22Rv1 (cell line): ENCODE measurements at regions not wholly inside any gene's neighbourhood (a gene's known extent, or its start where the extent isn't known, plus 50 kb on each side); places are given as distances from the start of the nearest gene placed in this dataset.

Source experiments
- CTCF ChIP-seq: fragments of 450-650 bp; IDR thresholded peaks from 2 replicates; pipeline ENCODE4 v1.5.1; 2017; ENCODE audit warnings: mild to moderate bottlenecking
- ZFX ChIP-seq: fragments of 450-650 bp; IDR thresholded peaks from 2 replicates; pipeline ENCODE4 v1.6.1; 2017; ENCODE audit warnings: antibody characterized with exemption, borderline replicate concordance

GRCh38 chr19:27868007-27868406, 1344.9 kb downstream of the UQCRFS1 start:
- TF ChIP-seq CTCF (no peak), ZFX (no peak)
